Ovary (tissue), 7 donors: ENCODE measurements at regions not wholly inside any gene's neighbourhood (a gene's known extent, or its start where the extent isn't known, plus 50 kb on each side); places are given as distances from the start of the nearest gene placed in this dataset.

ENCODE experiments used
- DNase-seq, 5 donors: peaks; one replicate each; pipeline ENCODE4 v3.0.0-alpha.2; 2019 to 2020
- H3K27ac ChIP-seq, 2 donors: fragments of 200-600 bp; one replicate each; pipeline versions ENCODE4 v1.5.1 to v1.8.0; 2019 to 2022
- H3K27me3 ChIP-seq: fragments of 200-600 bp; one replicate; pipeline ENCODE4 v1.8.0; 2022
- H3K36me3 ChIP-seq: fragments of 200-600 bp; sonication (generic); one replicate; pipeline ENCODE4 v1.5.1; 2019
- H3K4me1 ChIP-seq: one replicate; pipeline ENCODE4 v1.8.1; 2013; ENCODE audit warnings: mild to moderate bottlenecking, moderate library complexity; ENCODE audit not compliant: insufficient read depth
- H3K4me3 ChIP-seq: fragments of 200-600 bp; sonication (generic); one replicate; pipeline ENCODE4 v1.5.1; 2017
- H3K9me3 ChIP-seq, 2 donors: fragments of 200-600 bp in 1 of 2; sonication (generic) in 1 of 2; one replicate each; pipeline versions ENCODE4 v1.5.1 to v1.8.1; 2013 to 2019; ENCODE audit warnings: mild to moderate bottlenecking in 1 of 2, moderate library complexity in 1 of 2
- CTCF ChIP-seq, 3 donors: fragments of 450-650 bp in 2 of 3; fragments of 200-600 bp in 1 of 3; IDR thresholded peaks; one replicate each; pipeline versions ENCODE4 v1.5.1 to v1.8.0; 2016 to 2022; ENCODE audit warnings: antibody characterized with exemption in 3 of 3, mild to moderate bottlenecking in 1 of 3
- EP300 ChIP-seq: sonication (generic); formaldehyde crosslinking; IDR thresholded peaks from one replicate; pipeline ENCODE4 v1.6.1; 2017; ENCODE audit warnings: antibody characterized with exemption
- POLR2A ChIP-seq: fragments of 450-650 bp; IDR thresholded peaks from one replicate; pipeline ENCODE4 v1.6.1; 2017; ENCODE audit warnings: antibody characterized with exemption, mild to moderate bottlenecking, moderate library complexity
- WGBS, 3 donors: extraction: QIAGEN DNeasy Blood & Tissue Kit in 1 of 3; methylation state at CpG; one replicate each; pipeline versions ENCODE4 v1.1.5 to v1.1.7; 2013 to 2017; 5-methylcytosine and 5-hydroxymethylcytosine counted together
- intact Hi-C, 4 donors: fragments of 100-400 bp; cut with DNase I; formaldehyde crosslinking; loops; one replicate each; pipeline versions ENCODE4 v1.11.0 to v1.15.1; 2022 to 2023
- donor health status: DM: no; HTN: no; CAD: no; lungs with moderate emphysema.
- donor health status: DM: no; HTN: no; CAD: no.
- donor health status: Bipolar disorder and iron deficiency.
- donor health status: DM: no; HTN: no; CAD: no.
- donor health status: DM: yes; HTN: yes; CAD: no.

GRCh38 chr1:14541348-14541747 is 57.1 kb upstream of the KAZN start:
- no peaks in the 10 kb centered on the region for H3K9me3 ChIP-seq
- TF ChIP-seq POLR2A = no peak
- TF ChIP-seq CTCF (IDR thresholded peaks at IDR 0.05) = no peak
- TF ChIP-seq EP300 = no peak
- no peaks in the 10 kb centered on the region for H3K36me3 ChIP-seq
- H3K4me1 ChIP-seq = no peaks in the 10 kb centered on the region
- intact Hi-C loops = no loop called here
- H3K27ac ChIP-seq = no peak overlapping the region
- H3K4me3 ChIP-seq = no peak overlapping the region
- WGBS, 3 donors = 36 to 45% (median 37%) methylated on average over 5 of the region's 5 CpGs
- no peak for DNase-seq
- no peaks in the 10 kb centered on the region for H3K27me3 ChIP-seq

GRCh38 chr1:14543191-14543840 is 55.2 kb upstream of the KAZN start:
- Histone ChIP-seq H3K36me3 (no peaks in the 10 kb centered on the region), H3K4me3 (no peak overlapping the region), H3K4me1 (no peaks in the 10 kb centered on the region), H3K9me3 (no peaks in the 10 kb centered on the region), H3K27me3 (no peaks in the 10 kb centered on the region), H3K27ac (no peak overlapping the region)
- intact Hi-C loops = no loop called here
- TF ChIP-seq EP300 (no peak), POLR2A (no peak), CTCF (IDR thresholded peaks at IDR 0.05) (no peak)
- no peak for DNase-seq
- WGBS, 3 donors = 72 to 81% (median 80%) methylated on average over 7 of the region's 7 CpGs

DNA sequence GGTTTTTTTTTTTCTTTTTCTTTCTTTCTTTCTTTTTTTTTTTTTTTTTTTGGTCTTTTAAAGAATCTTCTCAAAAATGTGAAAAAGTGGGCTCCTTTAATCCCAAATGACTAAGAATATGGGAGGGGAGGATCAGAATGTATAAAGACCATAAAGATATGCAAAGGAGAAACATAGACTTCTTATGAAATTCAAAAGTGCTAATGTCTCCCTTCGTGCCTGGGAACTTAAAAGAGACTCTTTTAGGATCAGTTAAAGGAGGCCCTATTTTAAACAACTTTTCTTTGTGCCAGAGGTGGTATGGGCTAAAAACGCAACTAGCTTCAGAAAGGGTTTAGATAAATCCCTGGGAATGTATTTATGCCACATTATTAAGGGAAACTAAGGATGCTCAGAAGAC is 54.2 kb upstream of the KAZN start:
- WGBS, 3 donors = 85 to 95% (median 85%) methylated on average over 2 of the region's 2 CpGs
- intact Hi-C loops = no loop called here
- TF ChIP-seq POLR2A (no peak), CTCF (IDR thresholded peaks at IDR 0.05) (no peak), EP300 (no peak)

GRCh38 chr1:14545422-14546025 is 53.0 kb upstream of the KAZN start:
- H3K9me3 ChIP-seq = no peaks in the 10 kb centered on the region
- no peak for TF ChIP-seq EP300
- no peak for TF ChIP-seq POLR2A
- TF ChIP-seq CTCF (IDR thresholded peaks at IDR 0.05) = no peak
- 87 to 94% (median 88%) methylated on average over 4 of the region's 4 CpGs for WGBS, 3 donors

More for the DNA sequence above, 54.2 kb upstream of the KAZN start:
- Histone ChIP-seq H3K4me3 (no peak overlapping the region), H3K9me3 (no peaks in the 10 kb centered on the region), H3K27me3 (no peaks in the 10 kb centered on the region), H3K36me3 (no peaks in the 10 kb centered on the region), H3K4me1 (no peaks in the 10 kb centered on the region), H3K27ac (no peak overlapping the region)
- DNase-seq = no peak

More at GRCh38 chr1:14545422-14546025, 53.0 kb upstream of the KAZN start:
- Histone ChIP-seq H3K27me3 (no peaks in the 10 kb centered on the region), H3K36me3 (no peaks in the 10 kb centered on the region), H3K27ac (no peak overlapping the region), H3K4me3 (no peak overlapping the region), H3K4me1 (no peaks in the 10 kb centered on the region)
- DNase-seq = no peak
- intact Hi-C loops = no loop called here
